ENCODE measurements at regions not wholly inside any gene's neighbourhood (a gene's known extent, or its start where the extent isn't known, plus 50 kb on each side); places are given as distances from the start of the nearest gene placed in this dataset.

DNA sequence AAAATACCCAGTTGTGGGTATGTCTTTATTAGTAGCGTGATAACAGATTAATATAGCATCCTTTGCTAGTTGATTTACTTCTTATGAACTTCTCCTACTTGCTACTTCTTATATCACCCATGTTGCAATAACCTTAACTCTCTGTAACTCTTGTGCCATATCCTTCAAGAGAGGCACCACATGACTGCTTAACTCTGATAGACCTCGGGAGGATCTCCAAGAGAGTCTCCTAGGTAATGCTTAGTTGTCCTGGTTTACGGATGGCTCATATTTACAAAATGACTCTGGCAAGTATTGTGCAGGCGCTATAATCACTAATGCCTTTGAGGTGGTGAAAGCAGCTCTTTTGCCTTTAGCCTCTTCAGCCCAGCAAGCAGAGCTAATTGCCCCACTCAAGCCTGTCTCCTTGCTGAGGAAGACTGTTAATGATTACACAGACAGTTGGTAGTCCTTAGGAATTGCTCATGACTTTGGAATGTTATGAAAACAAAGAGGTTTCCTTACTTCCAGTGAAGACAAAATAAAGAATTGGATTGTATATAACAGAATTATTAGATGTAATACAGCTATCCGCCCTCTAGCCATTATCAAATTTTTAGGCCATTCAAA lies 1305.8 kb downstream of the PCDH7 start:
- TF ChIP-seq POLR2A (IDR thresholded peaks at IDR 0.05; ENCODE audit: low read length) (no peak), HDAC2 (IDR thresholded peaks at IDR 0.05) (no peak), SREBF2 (IDR thresholded peaks at IDR 0.05) (no peak), CHD4 (IDR thresholded peaks at IDR 0.05; ENCODE audit: borderline replicate concordance) (no peak), RNF2 (IDR thresholded peaks at IDR 0.05; ENCODE audit: borderline replicate concordance, low read depth) (no peak), POLR2AphosphoS2 (conservative IDR thresholded peaks at IDR 0.05; ENCODE audit: low read length) (no peak), MAFK (IDR thresholded peaks at IDR 0.05; ENCODE audit: partially characterized antibody) (no peak), RFX5 (IDR thresholded peaks at IDR 0.05) (no peak)
- TF ChIP-seq, protein P1, sequence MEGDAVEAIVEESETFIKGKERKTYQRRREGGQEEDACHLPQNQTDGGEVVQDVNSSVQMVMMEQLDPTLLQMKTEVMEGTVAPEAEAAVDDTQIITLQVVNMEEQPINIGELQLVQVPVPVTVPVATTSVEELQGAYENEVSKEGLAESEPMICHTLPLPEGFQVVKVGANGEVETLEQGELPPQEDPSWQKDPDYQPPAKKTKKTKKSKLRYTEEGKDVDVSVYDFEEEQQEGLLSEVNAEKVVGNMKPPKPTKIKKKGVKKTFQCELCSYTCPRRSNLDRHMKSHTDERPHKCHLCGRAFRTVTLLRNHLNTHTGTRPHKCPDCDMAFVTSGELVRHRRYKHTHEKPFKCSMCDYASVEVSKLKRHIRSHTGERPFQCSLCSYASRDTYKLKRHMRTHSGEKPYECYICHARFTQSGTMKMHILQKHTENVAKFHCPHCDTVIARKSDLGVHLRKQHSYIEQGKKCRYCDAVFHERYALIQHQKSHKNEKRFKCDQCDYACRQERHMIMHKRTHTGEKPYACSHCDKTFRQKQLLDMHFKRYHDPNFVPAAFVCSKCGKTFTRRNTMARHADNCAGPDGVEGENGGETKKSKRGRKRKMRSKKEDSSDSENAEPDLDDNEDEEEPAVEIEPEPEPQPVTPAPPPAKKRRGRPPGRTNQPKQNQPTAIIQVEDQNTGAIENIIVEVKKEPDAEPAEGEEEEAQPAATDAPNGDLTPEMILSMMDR (IDR thresholded peaks at IDR 0.05) = no peak
